GM12878 (cell line): ENCODE measurements at regions not wholly inside any gene's neighbourhood (a gene's known extent, or its start where the extent isn't known, plus 50 kb on each side); places are given as distances from the start of the nearest gene placed in this dataset.

ENCODE experiments used
- ATAC-seq: fragments of 200-7000 bp; cut with Tn5 transposase; 3 replicates; pipeline ENCODE4 v1.9.1; 2020; ENCODE audit warnings: mild to moderate bottlenecking, moderate library complexity
- BruUV-seq: library from RNA; stranded (reverse); fragments of 400-500 nt; replicated peaks from 2 replicates; lab custom pipeline; 2021; lab: Mats Ljungman, UMichigan
- CTCF ChIA-PET: fragments of 300-600 bp; sonication (Branson Sonifier 250); formaldehyde crosslinking; extraction: SDS; loops from one replicate; lab custom pipeline; 2021; ENCODE audit warnings: inconsistent platforms; lab: Yijun Ruan, JAX
- POLR2A ChIA-PET: fragments of 350-600 bp; formaldehyde crosslinking; extraction: SDS; loops from one replicate; lab custom pipeline; 2021; ENCODE audit warnings: inconsistent platforms; lab: Charles Lee
- RAD21 ChIA-PET: fragments of 300-600 bp; sonication (Branson Sonifier 250); formaldehyde crosslinking; loops from one replicate; lab custom pipeline; 2023; ENCODE audit warnings: antibody characterized with exemption; ENCODE audit not compliant: unreplicated experiment; lab: Charles Lee
- SMC1A ChIA-PET: fragments of 300-600 bp; sonication (Branson Sonifier 250); formaldehyde crosslinking; loops from one replicate; lab custom pipeline; 2023; ENCODE audit not compliant: unreplicated experiment, uncharacterized antibody; lab: Charles Lee
- DNase-seq: peaks from one replicate; pipeline ENCODE4 v3.0.0-alpha.2; 2011; ENCODE audit warnings: low read depth, low spot score
- FAIRE-seq: peaks from 3 replicates; lab custom pipeline; 2011; peaks lifted over from hg19 to GRCh38; lab: Jason Lieb, UNC
- H2AFZ ChIP-seq: 2 replicates; pipeline ENCODE4 v1.6.0; 2011; ENCODE audit warnings: low read depth, low read length, control low read depth; ENCODE audit not compliant: control insufficient read depth
- H3K27ac ChIP-seq: 2 replicates; pipeline ENCODE4 v1.5.1; 2011; ENCODE audit warnings: control low read depth; ENCODE audit not compliant: control insufficient read depth, insufficient read depth
- H3K27me3 ChIP-seq, 2 experiments: replicated peaks in 1 of 2; 2 replicates each; pipeline versions ENCODE4 v1.6.0 to v1.6.1; 2011; ENCODE audit warnings: low read length in 1 of 2; ENCODE audit not compliant: control insufficient read depth in 2 of 2, insufficient read depth in 2 of 2
- H3K36me3 ChIP-seq, 2 experiments: 2 replicates each; pipeline ENCODE4 v1.5.1; 2011; ENCODE audit warnings: low read length in 1 of 2; ENCODE audit not compliant: control insufficient read depth in 2 of 2, insufficient read depth in 2 of 2
- H3K4me1 ChIP-seq: 2 replicates; pipeline ENCODE4 v1.6.1; 2011; ENCODE audit warnings: mild to moderate bottlenecking, low read length, moderate library complexity, mixed read lengths; ENCODE audit not compliant: control insufficient read depth, insufficient read depth
- H3K4me2 ChIP-seq: 2 replicates; pipeline ENCODE4 v1.6.0; 2011; ENCODE audit warnings: control low read depth; ENCODE audit not compliant: control insufficient read depth, insufficient read depth
- H3K4me3 ChIP-seq: fragments of 200-600 bp; sonication (generic); 2 replicates; pipeline ENCODE4 v1.5.1; 2016
- H3K79me2 ChIP-seq: 2 replicates; pipeline ENCODE4 v1.6.0; 2011; ENCODE audit warnings: low read length; ENCODE audit not compliant: control insufficient read depth, insufficient read depth
- H3K9ac ChIP-seq: 2 replicates; pipeline ENCODE4 v1.8.0; 2011; ENCODE audit warnings: low read length, control low read depth, mixed read lengths; ENCODE audit not compliant: control insufficient read depth, insufficient read depth
- H3K9me3 ChIP-seq: replicated peaks from 3 replicates; pipeline ENCODE4 v1.5.1; 2011; ENCODE audit warnings: mild to moderate bottlenecking, low read length; ENCODE audit not compliant: control insufficient read depth, insufficient read depth
- H4K20me1 ChIP-seq: 2 replicates; pipeline ENCODE4 v1.6.0; 2011; ENCODE audit not compliant: control insufficient read depth, insufficient read depth
- ASH2L ChIP-seq: fragments of 300-600, 200-600 bp; sonication (generic); IDR thresholded peaks from 2 replicates; pipeline ENCODE4 v1.6.1; 2017; ENCODE audit warnings: low read depth, mild to moderate bottlenecking, borderline replicate concordance
- CUX1 ChIP-seq: IDR thresholded peaks from 2 replicates; pipeline ENCODE4 v1.6.1; 2012; ENCODE audit warnings: improper control_type of control experiment, low read depth, low read length; ENCODE audit not compliant: insufficient replicate concordance
- EZH2 ChIP-seq: IDR thresholded peaks from 2 replicates; pipeline ENCODE4 v1.6.1; 2012; ENCODE audit warnings: low read depth, mild to moderate bottlenecking, control low read depth, inconsistent platforms, low read length, borderline replicate concordance; ENCODE audit not compliant: control insufficient read depth
- HDAC2 ChIP-seq: fragments of 200-600 bp; sonication (generic); IDR thresholded peaks from 2 replicates; pipeline ENCODE4 v1.6.1; 2017
- JUNB ChIP-seq: IDR thresholded peaks from 2 replicates; pipeline ENCODE4 v1.6.1; 2016; ENCODE audit warnings: antibody characterized with exemption, mild to moderate bottlenecking
- JUND ChIP-seq: IDR thresholded peaks from 2 replicates; pipeline ENCODE4 v1.6.1; 2012; ENCODE audit warnings: low read depth, mild to moderate bottlenecking, low read length, improper control_type of control experiment, moderate library complexity
- KLF5 ChIP-seq: fragments of 450-650 bp; IDR thresholded peaks from 2 replicates; pipeline ENCODE4 v1.6.1; 2014; ENCODE audit warnings: mild to moderate bottlenecking; ENCODE audit not compliant: partially characterized antibody
- MYC ChIP-seq: IDR thresholded peaks from 2 replicates; pipeline ENCODE4 v1.6.1; 2011; ENCODE audit warnings: mild to moderate bottlenecking, low read length, moderate library complexity, inconsistent platforms; ENCODE audit not compliant: insufficient read depth, insufficient replicate concordance, insufficient read length, severe bottlenecking
- NFYB ChIP-seq: IDR thresholded peaks from 2 replicates; pipeline ENCODE4 v1.6.1; 2011; ENCODE audit warnings: low read depth, mild to moderate bottlenecking, low read length, improper control_type of control experiment, moderate library complexity; ENCODE audit not compliant: insufficient read depth
- SUPT20H ChIP-seq: IDR thresholded peaks from 2 replicates; pipeline ENCODE4 v1.6.1; 2011; ENCODE audit warnings: low read depth, mild to moderate bottlenecking, low read length, moderate library complexity, borderline replicate concordance; ENCODE audit not compliant: control insufficient read depth
- WGBS: methylation state at CpG from one replicate; pipeline ENCODE4 v1.1.6; 2016; ENCODE audit warnings: low lambda C conversion rate; ENCODE audit not compliant: insufficient replicate concordance, insufficient coverage; ENCODE audit errors: missing lambda C conversion rate; 5-methylcytosine and 5-hydroxymethylcytosine counted together
- in situ Hi-C: fragments of 300-500 bp; cut with MboI; formaldehyde crosslinking; loops from 9 replicates; pipeline ENCODE4 v1.14.3; 2018; ENCODE audit warnings: mixed read lengths
- intact Hi-C: fragments of 100-400 bp; cut with micrococcal nuclease; formaldehyde crosslinking; loops from one replicate; pipeline ENCODE4 v1.14.2; 2022; ENCODE audit not compliant: unreplicated experiment

DNA sequence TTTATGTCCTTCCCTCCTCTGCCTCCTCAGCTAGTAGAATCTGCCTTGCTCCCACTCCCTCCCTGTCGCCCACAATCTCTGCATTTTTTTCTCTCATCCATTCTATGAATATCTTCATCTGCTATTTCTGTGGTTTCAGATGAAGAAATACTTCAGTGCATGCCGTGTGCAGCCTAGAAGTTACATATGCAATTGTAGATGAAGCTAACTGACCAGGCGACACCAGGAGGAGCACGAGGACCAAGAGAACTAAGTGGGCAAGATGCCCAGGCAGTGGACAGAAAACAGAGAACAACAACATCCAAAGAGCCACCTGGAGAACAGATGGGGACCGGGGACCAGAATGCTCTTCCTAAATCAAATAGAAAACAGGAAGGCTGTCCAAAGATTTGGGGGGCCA lies 121.4 kb upstream of the ATP11B start:
- ATAC-seq, result no peak
- Histone ChIP-seq H2AFZ (no peak overlapping the region), H3K27ac (no peak overlapping the region), H3K4me3 (no peak overlapping the region), H3K9me3 (no peaks in the 10 kb centered on the region), H3K36me3 (no peaks in the 10 kb centered on the region), H4K20me1 (no peaks in the 10 kb centered on the region), H3K79me2 (no peaks in the 10 kb centered on the region), H3K27me3 (no peaks in the 10 kb centered on the region), H3K4me1 (no peaks in the 10 kb centered on the region), H3K9ac (no peak overlapping the region), H3K4me2 (no peak overlapping the region)
- DNase-seq, result no peak
- ChIA-PET POLR2A (no interaction called here), SMC1A (no interaction called here), CTCF (no interaction called here), RAD21 (interaction anchor here (1.3 kb wide), 1 partner anchor 12 kb away, joined by 4 read pairs; no protein-coding TSS in a partner anchor)
- no TSS peak for BruUV-seq
- FAIRE-seq, result no peak
- intact Hi-C loops (no loop called here), in situ Hi-C loops (no loop called here)
- WGBS, result 21% methylated on average over 5 of the region's 5 CpGs
- TF ChIP-seq ASH2L (no peak), EZH2 (no peak), JUND (no peak), NFYB (no peak), KLF5 (no peak), CUX1 (no peak), JUNB (no peak), HDAC2 (no peak), MYC (no peak), SUPT20H (no peak)
